ENCODE measurements at regions not wholly inside any gene's neighbourhood (a gene's known extent, or its start where the extent isn't known, plus 50 kb on each side); places are given as distances from the start of the nearest gene placed in this dataset.

DNA sequence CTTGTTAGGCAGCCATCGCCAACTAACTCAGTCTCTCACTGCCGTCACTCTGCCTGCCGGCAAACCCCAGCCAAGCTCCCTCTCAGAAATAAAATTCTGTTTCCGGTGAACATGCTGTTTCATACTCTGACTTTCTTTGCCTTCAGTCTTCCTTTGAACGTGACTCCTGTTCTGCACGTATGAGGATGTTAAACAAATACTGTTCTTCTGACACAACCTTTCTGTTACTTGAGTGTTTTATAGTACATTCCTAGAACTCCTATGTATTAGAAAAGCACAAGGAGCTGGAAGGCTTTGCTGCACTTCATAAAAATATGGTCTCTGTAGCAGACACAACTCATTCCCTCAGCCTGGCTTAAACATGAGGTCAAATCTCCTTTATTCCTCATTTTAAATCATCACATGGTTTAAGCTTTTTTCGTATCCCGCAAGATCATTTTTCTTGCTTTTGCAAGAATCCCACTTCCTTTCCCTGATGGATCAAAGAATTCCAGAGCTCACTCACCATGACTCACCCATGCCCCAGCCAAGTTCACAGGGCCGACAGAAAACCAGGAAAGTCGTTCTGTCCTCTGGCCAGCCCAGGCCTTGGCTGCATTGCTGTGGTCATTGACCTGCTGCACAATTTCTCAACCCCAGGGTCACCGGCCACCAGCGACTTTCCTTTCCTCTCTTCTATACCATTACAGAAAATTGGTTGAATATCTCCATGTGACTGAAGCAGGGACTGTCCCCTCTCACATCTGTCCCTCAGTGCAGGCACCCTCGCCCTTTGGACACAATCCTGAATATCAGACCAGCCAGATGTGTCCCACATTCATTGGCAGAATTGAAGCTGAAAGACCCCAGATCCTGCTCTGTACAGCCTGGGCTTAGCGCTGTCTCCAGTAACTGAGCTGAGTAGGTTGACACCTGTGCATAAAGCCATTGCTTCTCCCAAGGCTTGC lies 183.1 kb upstream of the ARL4C start:
- POLR2A ChIA-PET = no interaction called here
- SMC1A ChIA-PET (ENCODE audit: uncharacterized antibody, unreplicated experiment) = interaction anchor here (1.0 kb wide), 1 partner anchor 25 kb away, joined by 3 read pairs; no protein-coding TSS in a partner anchor
- no peaks in the 10 kb centered on the region; a peak in 1 of 4 replicates for H3K27me3 ChIP-seq (replicated peaks in 1 of 2; ENCODE audit: control insufficient read depth in 2 of 2, insufficient read depth in 2 of 2, low read length in 1 of 2)
- no peak overlapping the region for H2AFZ ChIP-seq (ENCODE audit: control insufficient read depth, low read depth, low read length)
- no peaks in the 10 kb centered on the region for H3K4me1 ChIP-seq (ENCODE audit: control insufficient read depth, insufficient read depth, low read length)
- no peak for TF ChIP-seq RCOR1 (conservative IDR thresholded peaks at IDR 0.05; ENCODE audit: low read depth, low read length)
- no peak for TF ChIP-seq TCF12 (IDR thresholded peaks at IDR 0.05; ENCODE audit: low read depth, low read length)
- no peak for TF ChIP-seq CHD4 (IDR thresholded peaks at IDR 0.05)
- RAD21 ChIA-PET (ENCODE audit: unreplicated experiment) = no interaction called here
- intact Hi-C loops (cut with micrococcal nuclease; ENCODE audit: unreplicated experiment) = no loop called here
- no peak overlapping the region for H3K4me3 ChIP-seq
- no peaks in the 10 kb centered on the region for H4K20me1 ChIP-seq (ENCODE audit: control insufficient read depth, insufficient read depth)
- FAIRE-seq (no peak), DNase-seq (ENCODE audit: low read depth, low spot score) (no peak), ATAC-seq (no peak)
- H3K9me3 ChIP-seq (replicated peaks; ENCODE audit: control insufficient read depth, insufficient read depth, low read length) = no peaks in the 10 kb centered on the region
- H3K36me3 ChIP-seq (ENCODE audit: control insufficient read depth in 2 of 2, insufficient read depth in 2 of 2, low read length in 1 of 2) = no peaks in the 10 kb centered on the region
- in situ Hi-C loops (cut with MboI) = no loop called here
- H3K27ac ChIP-seq (ENCODE audit: control insufficient read depth, insufficient read depth) = no peak overlapping the region
- 39% methylated on average over 14 of the region's 14 CpGs for WGBS (ENCODE audit: insufficient coverage, insufficient replicate concordance, low lambda C conversion rate, missing lambda C conversion rate)
- BruUV-seq (replicated peaks) = no TSS peak
- no peak overlapping the region for H3K9ac ChIP-seq (ENCODE audit: control insufficient read depth, insufficient read depth, low read length)
- no peak overlapping the region for H3K4me2 ChIP-seq (ENCODE audit: control insufficient read depth, insufficient read depth)
- H3K79me2 ChIP-seq (ENCODE audit: control insufficient read depth, insufficient read depth, low read length) = no peaks in the 10 kb centered on the region
- CTCF ChIA-PET = no interaction called here

DNA sequence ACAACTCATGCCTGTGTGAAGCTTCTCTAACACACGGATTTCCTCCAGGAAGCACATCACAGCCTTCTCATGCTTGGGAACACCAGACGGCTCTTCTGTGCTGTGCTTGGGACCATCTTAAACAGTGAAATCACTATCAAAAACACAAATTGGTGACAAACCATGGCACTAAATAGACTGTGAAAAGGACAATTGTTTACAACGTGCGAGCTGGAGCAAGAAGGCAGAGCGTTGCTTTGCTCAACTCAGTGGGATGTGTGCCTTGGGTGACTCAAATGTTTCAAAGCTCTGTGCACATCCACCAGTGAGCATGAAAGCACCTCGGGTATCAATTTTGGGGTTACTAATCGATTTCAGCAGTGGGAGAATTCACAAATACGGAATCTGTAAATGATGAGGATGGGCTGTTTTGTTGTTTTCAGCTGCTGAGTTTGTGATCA lies 182.4 kb upstream of the ARL4C start:
- Histone ChIP-seq H3K36me3 (ENCODE audit: control insufficient read depth in 2 of 2, insufficient read depth in 2 of 2, low read length in 1 of 2) (no peaks in the 10 kb centered on the region), H3K4me3 (no peak overlapping the region), H3K9me3 (replicated peaks; ENCODE audit: control insufficient read depth, insufficient read depth, low read length) (no peaks in the 10 kb centered on the region), H3K9ac (ENCODE audit: control insufficient read depth, insufficient read depth, low read length) (no peak overlapping the region), H4K20me1 (ENCODE audit: control insufficient read depth, insufficient read depth) (no peaks in the 10 kb centered on the region), H3K79me2 (ENCODE audit: control insufficient read depth, insufficient read depth, low read length) (no peaks in the 10 kb centered on the region), H3K4me1 (ENCODE audit: control insufficient read depth, insufficient read depth, low read length) (no peaks in the 10 kb centered on the region), H3K27me3 (replicated peaks in 1 of 2; ENCODE audit: control insufficient read depth in 2 of 2, insufficient read depth in 2 of 2, low read length in 1 of 2) (no peaks in the 10 kb centered on the region; a peak in 1 of 4 replicates), H3K27ac (ENCODE audit: control insufficient read depth, insufficient read depth) (no peak overlapping the region), H2AFZ (ENCODE audit: control insufficient read depth, low read depth, low read length) (no peak overlapping the region), H3K4me2 (ENCODE audit: control insufficient read depth, insufficient read depth) (no peak overlapping the region)
- DNase-seq (ENCODE audit: low read depth, low spot score) = no peak
- ChIA-PET CTCF (no interaction called here), POLR2A (no interaction called here), SMC1A (ENCODE audit: uncharacterized antibody, unreplicated experiment) (no interaction called here), RAD21 (ENCODE audit: unreplicated experiment) (no interaction called here)
- no peak for ATAC-seq
- WGBS (ENCODE audit: insufficient coverage, insufficient replicate concordance, low lambda C conversion rate, missing lambda C conversion rate) = 37% methylated on average over 8 of the region's 8 CpGs
- FAIRE-seq = no peak
- no TSS peak for BruUV-seq (replicated peaks)
- in situ Hi-C loops (cut with MboI) (no loop called here), intact Hi-C loops (cut with micrococcal nuclease; ENCODE audit: unreplicated experiment) (no loop called here)
- TF ChIP-seq STAT1 (conservative IDR thresholded peaks at IDR 0.05) (no peak), JUNB (IDR thresholded peaks at IDR 0.05) (no peak), SUPT20H (IDR thresholded peaks at IDR 0.05; ENCODE audit: borderline replicate concordance, control insufficient read depth, low read depth, low read length) (no peak), EZH2 (IDR thresholded peaks at IDR 0.05; ENCODE audit: borderline replicate concordance, control insufficient read depth, low read depth, low read length) (no peak), EGR1 (IDR thresholded peaks at IDR 0.05; ENCODE audit: borderline replicate concordance in 1 of 2, low read depth in 2 of 2, low read length in 2 of 2) (no peak), BHLHE40 (IDR thresholded peaks at IDR 0.05; ENCODE audit: borderline replicate concordance in 1 of 2, low read depth in 2 of 2, low read length in 1 of 2) (no peak), CBX5 (IDR thresholded peaks at IDR 0.05; ENCODE audit: low read depth) (no peak)
- TF ChIP-seq, protein P1, sequence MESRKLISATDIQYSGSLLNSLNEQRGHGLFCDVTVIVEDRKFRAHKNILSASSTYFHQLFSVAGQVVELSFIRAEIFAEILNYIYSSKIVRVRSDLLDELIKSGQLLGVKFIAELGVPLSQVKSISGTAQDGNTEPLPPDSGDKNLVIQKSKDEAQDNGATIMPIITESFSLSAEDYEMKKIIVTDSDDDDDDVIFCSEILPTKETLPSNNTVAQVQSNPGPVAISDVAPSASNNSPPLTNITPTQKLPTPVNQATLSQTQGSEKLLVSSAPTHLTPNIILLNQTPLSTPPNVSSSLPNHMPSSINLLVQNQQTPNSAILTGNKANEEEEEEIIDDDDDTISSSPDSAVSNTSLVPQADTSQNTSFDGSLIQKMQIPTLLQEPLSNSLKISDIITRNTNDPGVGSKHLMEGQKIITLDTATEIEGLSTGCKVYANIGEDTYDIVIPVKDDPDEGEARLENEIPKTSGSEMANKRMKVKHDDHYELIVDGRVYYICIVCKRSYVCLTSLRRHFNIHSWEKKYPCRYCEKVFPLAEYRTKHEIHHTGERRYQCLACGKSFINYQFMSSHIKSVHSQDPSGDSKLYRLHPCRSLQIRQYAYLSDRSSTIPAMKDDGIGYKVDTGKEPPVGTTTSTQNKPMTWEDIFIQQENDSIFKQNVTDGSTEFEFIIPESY (IDR thresholded peaks at IDR 0.05) = no peak
- TF ChIP-seq, protein P2, sequence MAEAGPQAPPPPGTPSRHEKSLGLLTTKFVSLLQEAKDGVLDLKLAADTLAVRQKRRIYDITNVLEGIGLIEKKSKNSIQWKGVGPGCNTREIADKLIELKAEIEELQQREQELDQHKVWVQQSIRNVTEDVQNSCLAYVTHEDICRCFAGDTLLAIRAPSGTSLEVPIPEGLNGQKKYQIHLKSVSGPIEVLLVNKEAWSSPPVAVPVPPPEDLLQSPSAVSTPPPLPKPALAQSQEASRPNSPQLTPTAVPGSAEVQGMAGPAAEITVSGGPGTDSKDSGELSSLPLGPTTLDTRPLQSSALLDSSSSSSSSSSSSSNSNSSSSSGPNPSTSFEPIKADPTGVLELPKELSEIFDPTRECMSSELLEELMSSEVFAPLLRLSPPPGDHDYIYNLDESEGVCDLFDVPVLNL (IDR thresholded peaks at IDR 0.05; ENCODE audit: low read depth, low read length) = no peak
- TF ChIP-seq, protein P3, sequence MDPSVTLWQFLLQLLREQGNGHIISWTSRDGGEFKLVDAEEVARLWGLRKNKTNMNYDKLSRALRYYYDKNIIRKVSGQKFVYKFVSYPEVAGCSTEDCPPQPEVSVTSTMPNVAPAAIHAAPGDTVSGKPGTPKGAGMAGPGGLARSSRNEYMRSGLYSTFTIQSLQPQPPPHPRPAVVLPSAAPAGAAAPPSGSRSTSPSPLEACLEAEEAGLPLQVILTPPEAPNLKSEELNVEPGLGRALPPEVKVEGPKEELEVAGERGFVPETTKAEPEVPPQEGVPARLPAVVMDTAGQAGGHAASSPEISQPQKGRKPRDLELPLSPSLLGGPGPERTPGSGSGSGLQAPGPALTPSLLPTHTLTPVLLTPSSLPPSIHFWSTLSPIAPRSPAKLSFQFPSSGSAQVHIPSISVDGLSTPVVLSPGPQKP (IDR thresholded peaks at IDR 0.05; ENCODE audit: low read depth, low read length) = no peak
